IPS-15b (cell line): ENCODE measurements at regions not wholly inside any gene's neighbourhood (a gene's known extent, or its start where the extent isn't known, plus 50 kb on each side); places are given as distances from the start of the nearest gene placed in this dataset.

ENCODE experiments used
- H3K27me3 ChIP-seq: one replicate; pipeline ENCODE4 v1.6.1; 2013; ENCODE audit warnings: low read length; ENCODE audit not compliant: control insufficient read depth, insufficient read depth
- H3K36me3 ChIP-seq: one replicate; pipeline ENCODE4 v1.6.1; 2013; ENCODE audit warnings: low read length; ENCODE audit not compliant: control insufficient read depth, insufficient read depth
- H3K4me1 ChIP-seq: one replicate; pipeline ENCODE4 v1.6.1; 2013; ENCODE audit warnings: mild to moderate bottlenecking, low read length; ENCODE audit not compliant: control insufficient read depth, insufficient read depth
- H3K4me3 ChIP-seq: one replicate; pipeline ENCODE4 v1.5.1; 2013; ENCODE audit warnings: low read depth, low read length
- H3K9ac ChIP-seq: one replicate; pipeline ENCODE4 v1.6.1; 2013; ENCODE audit warnings: low read depth, mild to moderate bottlenecking, low read length
- H3K9me3 ChIP-seq: one replicate; pipeline ENCODE4 v1.6.1; 2013; ENCODE audit warnings: mild to moderate bottlenecking, low read length; ENCODE audit not compliant: control insufficient read depth, insufficient read depth

- H3K4me3 ChIP-seq: no peak overlapping the region
- H3K4me1 ChIP-seq: no peaks in the 10 kb centered on the region
- H3K9ac ChIP-seq: no peak overlapping the region
- no peaks in the 10 kb centered on the region for H3K9me3 ChIP-seq
- no peaks in the 10 kb centered on the region for H3K36me3 ChIP-seq
- H3K27me3 ChIP-seq: no peaks in the 10 kb centered on the region
These were observed 379.9 kb downstream of the PDGFC start for GRCh38 chr4:156591679-156592078.

- Histone ChIP-seq H3K4me3 (no peak overlapping the region), H3K36me3 (no peaks in the 10 kb centered on the region), H3K27me3 (no peaks in the 10 kb centered on the region), H3K9me3 (no peaks in the 10 kb centered on the region), H3K9ac (no peak overlapping the region), H3K4me1 (no peaks in the 10 kb centered on the region)
These were observed 387.5 kb downstream of the PDGFC start for GRCh38 chr4:156584100-156584499.

- no peaks in the 10 kb centered on the region for H3K9me3 ChIP-seq
- no peaks in the 10 kb centered on the region for H3K27me3 ChIP-seq
- H3K36me3 ChIP-seq: no peaks in the 10 kb centered on the region
- no peaks in the 10 kb centered on the region for H3K4me1 ChIP-seq
- no peak overlapping the region for H3K4me3 ChIP-seq
- no peak overlapping the region for H3K9ac ChIP-seq
These were observed 388.3 kb downstream of the PDGFC start for GRCh38 chr4:156583265-156583664.

- Histone ChIP-seq H3K9ac (no peak overlapping the region), H3K4me1 (no peaks in the 10 kb centered on the region), H3K36me3 (no peaks in the 10 kb centered on the region), H3K4me3 (no peak overlapping the region), H3K27me3 (no peaks in the 10 kb centered on the region), H3K9me3 (no peaks in the 10 kb centered on the region)
These were observed 390.1 kb downstream of the PDGFC start for GRCh38 chr4:156581282-156582063.

GRCh38 chr4:156578713-156579112 is 392.9 kb downstream of the PDGFC start:
- H3K4me3 ChIP-seq: no peak overlapping the region
- no peaks in the 10 kb centered on the region for H3K27me3 ChIP-seq
- H3K9me3 ChIP-seq: no peaks in the 10 kb centered on the region
- H3K36me3 ChIP-seq: no peaks in the 10 kb centered on the region
- H3K9ac ChIP-seq: no peak overlapping the region
- no peaks in the 10 kb centered on the region for H3K4me1 ChIP-seq

- H3K36me3 ChIP-seq: no peaks in the 10 kb centered on the region
- no peaks in the 10 kb centered on the region for H3K4me1 ChIP-seq
- H3K27me3 ChIP-seq: no peaks in the 10 kb centered on the region
- no peak overlapping the region for H3K4me3 ChIP-seq
- no peak overlapping the region for H3K9ac ChIP-seq
- H3K9me3 ChIP-seq: no peaks in the 10 kb centered on the region
These were observed 393.6 kb downstream of the PDGFC start for GRCh38 chr4:156578005-156578404.

GRCh38 chr4:156576946-156577345 is 394.7 kb downstream of the PDGFC start:
- no peak overlapping the region for H3K9ac ChIP-seq
- no peaks in the 10 kb centered on the region for H3K9me3 ChIP-seq
- H3K4me3 ChIP-seq: no peak overlapping the region
- H3K27me3 ChIP-seq: no peaks in the 10 kb centered on the region
- no peaks in the 10 kb centered on the region for H3K36me3 ChIP-seq
- H3K4me1 ChIP-seq: no peaks in the 10 kb centered on the region

- H3K4me1 ChIP-seq: no peaks in the 10 kb centered on the region
- no peaks in the 10 kb centered on the region for H3K27me3 ChIP-seq
These were observed 396.0 kb downstream of the PDGFC start for GRCh38 chr4:156575430-156576073.

GRCh38 chr4:156571146-156571545 is 400.5 kb downstream of the PDGFC start:
- Histone ChIP-seq H3K4me1 (no peaks in the 10 kb centered on the region), H3K27me3 (no peaks in the 10 kb centered on the region), H3K36me3 (no peaks in the 10 kb centered on the region), H3K4me3 (no peak overlapping the region), H3K9ac (no peak overlapping the region), H3K9me3 (no peaks in the 10 kb centered on the region)

More at GRCh38 chr4:156575430-156576073, 396.0 kb downstream of the PDGFC start:
- no peak overlapping the region for H3K4me3 ChIP-seq
- H3K9me3 ChIP-seq: no peaks in the 10 kb centered on the region
- no peak overlapping the region for H3K9ac ChIP-seq
- H3K36me3 ChIP-seq: no peaks in the 10 kb centered on the region

GRCh38 chr4:156569535-156569934 is 402.1 kb downstream of the PDGFC start:
- no peaks in the 10 kb centered on the region for H3K9me3 ChIP-seq
- no peaks in the 10 kb centered on the region for H3K4me1 ChIP-seq
- no peak overlapping the region for H3K4me3 ChIP-seq
- no peaks in the 10 kb centered on the region for H3K36me3 ChIP-seq
- no peaks in the 10 kb centered on the region for H3K27me3 ChIP-seq
- no peak overlapping the region for H3K9ac ChIP-seq

GRCh38 chr4:156568484-156568883 is 403.1 kb downstream of the PDGFC start:
- no peaks in the 10 kb centered on the region for H3K27me3 ChIP-seq
- no peak overlapping the region for H3K4me3 ChIP-seq
- no peaks in the 10 kb centered on the region for H3K36me3 ChIP-seq
- no peaks in the 10 kb centered on the region for H3K9me3 ChIP-seq
- H3K9ac ChIP-seq: no peak overlapping the region
- no peaks in the 10 kb centered on the region for H3K4me1 ChIP-seq

- no peaks in the 10 kb centered on the region for H3K9me3 ChIP-seq
- H3K9ac ChIP-seq: no peak overlapping the region
- H3K4me1 ChIP-seq: no peaks in the 10 kb centered on the region
- no peaks in the 10 kb centered on the region for H3K36me3 ChIP-seq
- no peaks in the 10 kb centered on the region for H3K27me3 ChIP-seq
- no peak overlapping the region for H3K4me3 ChIP-seq
These were observed 403.6 kb downstream of the PDGFC start for GRCh38 chr4:156568041-156568440.
